Cardiac septum (tissue), 1 donor: ENCODE measurements at regions not wholly inside any gene's neighbourhood (a gene's known extent, or its start where the extent isn't known, plus 50 kb on each side); places are given as distances from the start of the nearest gene placed in this dataset.

Experiments
- DNase-seq: peaks from one replicate; pipeline ENCODE4 v3.0.0-alpha.2; 2020; ENCODE audit warnings: low spot score
- intact Hi-C: fragments of 100-400 bp; cut with DNase I; formaldehyde crosslinking; loops from one replicate; pipeline ENCODE4 v1.14.0; 2022
- donor health status: DM: no; HTN: no; CAD: no.

GRCh38 chr1:228821252-228821651 is 86.0 kb downstream of the RHOU start:
- DNase-seq = no peak
- intact Hi-C loops = no loop called here

GRCh38 chr1:228823200-228823599 is 87.9 kb downstream of the RHOU start:
- intact Hi-C loops = no loop called here
- DNase-seq = no peak

GRCh38 chr1:228824366-228824765 is 89.1 kb downstream of the RHOU start:
- DNase-seq = no peak
- intact Hi-C loops = no loop called here

GRCh38 chr1:228825041-228825440 is 89.8 kb downstream of the RHOU start:
- intact Hi-C loops = no loop called here
- no peak for DNase-seq

- DNase-seq = no peak
- intact Hi-C loops = no loop called here
Observed at GRCh38 chr1:228825840-228826484, 90.7 kb downstream of the RHOU start.

- no peak for DNase-seq
- intact Hi-C loops = no loop called here
Observed at GRCh38 chr1:228827019-228827418, 91.7 kb downstream of the RHOU start.

- intact Hi-C loops = no loop called here
- DNase-seq = no peak
Observed at GRCh38 chr1:228828151-228828550, 92.9 kb downstream of the RHOU start.

- no peak for DNase-seq
- intact Hi-C loops = no loop called here
Observed at GRCh38 chr1:228830185-228830953, 95.1 kb downstream of the RHOU start.

- no peak for DNase-seq
Observed at GRCh38 chr1:228830954-228831481, 95.7 kb downstream of the RHOU start.

GRCh38 chr1:228833911-228834688 is 98.8 kb downstream of the RHOU start:
- no peak for DNase-seq
- intact Hi-C loops = no loop called here

More at GRCh38 chr1:228830954-228831481, 95.7 kb downstream of the RHOU start:
- intact Hi-C loops = no loop called here

GRCh38 chr1:228835456-228835855 is 100.2 kb downstream of the RHOU start:
- intact Hi-C loops = no loop called here
- DNase-seq = no peak

- DNase-seq = no peak
- intact Hi-C loops = no loop called here
Observed at GRCh38 chr1:228835911-228836310, 100.6 kb downstream of the RHOU start.

- intact Hi-C loops = no loop called here
- no peak for DNase-seq
Observed at GRCh38 chr1:228836427-228836826, 101.1 kb downstream of the RHOU start.

- intact Hi-C loops = no loop called here
- no peak for DNase-seq
Observed at GRCh38 chr1:228837032-228837431, 101.8 kb downstream of the RHOU start.

- DNase-seq = no peak
Observed at GRCh38 chr1:228837817-228838716, 102.8 kb downstream of the RHOU start.

GRCh38 chr1:228838717-228839500 is 103.6 kb downstream of the RHOU start:
- intact Hi-C loops = no loop called here
- DNase-seq = no peak

More at GRCh38 chr1:228837817-228838716, 102.8 kb downstream of the RHOU start:
- intact Hi-C loops = no loop called here

GRCh38 chr1:228839656-228840055 is 104.4 kb downstream of the RHOU start:
- intact Hi-C loops = loop anchor here (5.0 kb wide), 1 partner anchor 102 kb away; the partner anchor contains the start of gene RHOU
- no peak for DNase-seq

GRCh38 chr1:228841632-228842031 is 106.4 kb downstream of the RHOU start:
- no peak for DNase-seq
- intact Hi-C loops = loop anchor here (5.0 kb wide), 1 partner anchor 104 kb away; the partner anchor contains the start of gene RHOU
